ENCODE measurements at regions not wholly inside any gene's neighbourhood (a gene's known extent, or its start where the extent isn't known, plus 50 kb on each side); places are given as distances from the start of the nearest gene placed in this dataset.

DNA sequence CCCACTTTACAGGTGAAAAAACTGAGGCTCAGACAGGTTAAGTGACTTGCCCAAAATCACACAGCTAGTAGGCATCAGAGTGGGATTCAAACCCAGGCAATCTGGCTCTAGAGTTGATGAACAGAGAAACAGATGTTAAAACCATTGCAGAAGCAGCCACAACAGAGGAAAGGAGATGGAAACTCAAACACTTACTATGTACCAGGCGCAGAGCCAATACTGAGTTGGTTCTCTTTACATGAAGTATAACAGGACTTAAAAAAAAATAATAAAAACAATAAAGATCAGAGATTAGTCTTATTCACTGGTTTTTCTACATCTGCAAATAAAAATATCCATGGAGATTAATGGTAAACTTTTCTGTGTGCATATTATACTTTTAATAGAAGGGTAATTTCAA is 84.9 kb upstream of the SPATA12 start:
- Histone ChIP-seq H3K27ac (ENCODE audit: low read length) (no peak overlapping the region), H3K4me2 (ENCODE audit: insufficient read depth, low read length) (no peak overlapping the region), H3K4me3 (ENCODE audit: low read depth in 1 of 2, low read length in 2 of 2) (no peak overlapping the region), H3K9ac (ENCODE audit: low read depth, low read length) (no peak overlapping the region), H3K4me1 (ENCODE audit: insufficient read depth, low read length) (no peaks in the 10 kb centered on the region), H3K79me2 (ENCODE audit: insufficient read depth, low read length) (no peaks in the 10 kb centered on the region), H4K20me1 (ENCODE audit: insufficient read depth, low read length) (no peaks in the 10 kb centered on the region), H3K27me3 (ENCODE audit: insufficient read depth, low read length, poor library complexity) (no peaks in the 10 kb centered on the region), H3K36me3 (ENCODE audit: insufficient read depth, low read length) (no peaks in the 10 kb centered on the region), H3K9me3 (ENCODE audit: insufficient read depth, low read length, severe bottlenecking) (no peaks in the 10 kb centered on the region), H2AFZ (ENCODE audit: low read depth, low read length) (no peak overlapping the region)
- ATAC-seq (ENCODE audit: insufficient read depth, low read depth), result no peak
- no peak for DNase-seq
- no peak for TF ChIP-seq EZH2 (IDR thresholded peaks at IDR 0.05; ENCODE audit: borderline replicate concordance, low read depth, low read length, severe bottlenecking)
- TF ChIP-seq, protein P1, sequence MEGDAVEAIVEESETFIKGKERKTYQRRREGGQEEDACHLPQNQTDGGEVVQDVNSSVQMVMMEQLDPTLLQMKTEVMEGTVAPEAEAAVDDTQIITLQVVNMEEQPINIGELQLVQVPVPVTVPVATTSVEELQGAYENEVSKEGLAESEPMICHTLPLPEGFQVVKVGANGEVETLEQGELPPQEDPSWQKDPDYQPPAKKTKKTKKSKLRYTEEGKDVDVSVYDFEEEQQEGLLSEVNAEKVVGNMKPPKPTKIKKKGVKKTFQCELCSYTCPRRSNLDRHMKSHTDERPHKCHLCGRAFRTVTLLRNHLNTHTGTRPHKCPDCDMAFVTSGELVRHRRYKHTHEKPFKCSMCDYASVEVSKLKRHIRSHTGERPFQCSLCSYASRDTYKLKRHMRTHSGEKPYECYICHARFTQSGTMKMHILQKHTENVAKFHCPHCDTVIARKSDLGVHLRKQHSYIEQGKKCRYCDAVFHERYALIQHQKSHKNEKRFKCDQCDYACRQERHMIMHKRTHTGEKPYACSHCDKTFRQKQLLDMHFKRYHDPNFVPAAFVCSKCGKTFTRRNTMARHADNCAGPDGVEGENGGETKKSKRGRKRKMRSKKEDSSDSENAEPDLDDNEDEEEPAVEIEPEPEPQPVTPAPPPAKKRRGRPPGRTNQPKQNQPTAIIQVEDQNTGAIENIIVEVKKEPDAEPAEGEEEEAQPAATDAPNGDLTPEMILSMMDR (IDR thresholded peaks at IDR 0.05; ENCODE audit: borderline replicate concordance, extremely low read depth, low read length, poor library complexity, severe bottlenecking), result no peak

DNA sequence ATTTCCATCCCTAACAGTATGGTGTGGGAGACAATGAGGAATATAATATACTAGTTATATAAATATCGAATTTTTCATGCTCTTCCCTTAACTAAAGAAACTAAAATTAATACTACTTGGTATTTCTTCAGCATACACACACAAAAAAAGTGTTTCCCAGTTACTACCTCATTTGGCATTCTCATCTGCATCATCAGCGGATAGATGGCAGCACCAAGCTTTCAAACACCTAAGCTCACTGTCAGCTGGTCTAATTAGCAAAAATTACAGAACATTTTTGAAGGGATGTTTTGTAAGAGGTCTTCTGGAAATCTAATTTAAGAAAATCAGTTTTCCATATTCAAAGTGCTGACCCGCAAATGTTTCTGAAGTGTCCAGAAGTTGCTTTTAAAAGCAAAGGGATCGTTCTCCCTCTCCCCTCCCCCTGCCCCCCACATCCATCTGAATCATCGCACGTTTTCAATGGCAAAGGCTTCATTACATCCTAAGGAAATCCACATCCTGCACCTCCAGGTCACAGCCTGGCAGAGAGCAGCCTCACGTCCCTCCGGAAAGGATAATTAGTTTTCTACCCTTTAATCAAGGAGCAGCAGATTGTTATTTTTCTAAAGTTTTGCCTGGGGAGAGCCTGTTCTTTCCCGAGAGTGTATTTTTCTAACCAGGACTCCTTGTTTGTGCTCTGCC is 86.1 kb upstream of the SPATA12 start:
- Histone ChIP-seq H3K4me1 (ENCODE audit: insufficient read depth, low read length) (no peaks in the 10 kb centered on the region), H3K79me2 (ENCODE audit: insufficient read depth, low read length) (no peaks in the 10 kb centered on the region), H3K27ac (ENCODE audit: low read length) (no peak overlapping the region), H2AFZ (ENCODE audit: low read depth, low read length) (no peak overlapping the region), H3K9me3 (ENCODE audit: insufficient read depth, low read length, severe bottlenecking) (no peaks in the 10 kb centered on the region), H4K20me1 (ENCODE audit: insufficient read depth, low read length) (no peaks in the 10 kb centered on the region), H3K4me2 (ENCODE audit: insufficient read depth, low read length) (no peak overlapping the region), H3K9ac (ENCODE audit: low read depth, low read length) (no peak overlapping the region), H3K4me3 (ENCODE audit: low read depth in 1 of 2, low read length in 2 of 2) (no peak overlapping the region), H3K27me3 (ENCODE audit: insufficient read depth, low read length, poor library complexity) (no peaks in the 10 kb centered on the region), H3K36me3 (ENCODE audit: insufficient read depth, low read length) (no peaks in the 10 kb centered on the region)
- TF ChIP-seq, protein P1 (IDR thresholded peaks at IDR 0.05; ENCODE audit: borderline replicate concordance, extremely low read depth, low read length, poor library complexity, severe bottlenecking), result no peak
- TF ChIP-seq EZH2 (IDR thresholded peaks at IDR 0.05; ENCODE audit: borderline replicate concordance, low read depth, low read length, severe bottlenecking), result no peak
- no peak for ATAC-seq (ENCODE audit: insufficient read depth, low read depth)
- DNase-seq, result no peak

DNA sequence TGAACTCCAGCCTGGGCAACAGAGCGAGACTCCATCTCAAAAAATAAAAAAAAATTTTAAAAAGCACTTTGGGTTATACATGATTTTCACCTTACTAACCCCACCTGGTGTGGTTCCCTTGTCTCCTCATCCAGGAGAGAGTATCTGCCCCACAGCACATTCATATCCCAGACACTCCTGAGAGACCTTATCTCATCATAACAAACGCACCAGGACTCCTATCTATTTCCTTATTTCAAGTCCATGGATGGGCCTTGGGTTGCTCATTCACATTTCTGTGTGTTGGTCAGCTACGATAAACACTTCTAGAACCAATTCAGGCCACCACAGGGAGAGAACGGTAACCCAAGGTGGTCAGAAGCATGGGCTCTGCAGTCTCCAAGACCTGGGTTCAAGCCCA is 88.6 kb upstream of the SPATA12 start:
- Histone ChIP-seq H3K27ac (ENCODE audit: low read length) (no peak overlapping the region), H3K27me3 (ENCODE audit: insufficient read depth, low read length, poor library complexity) (no peaks in the 10 kb centered on the region), H3K9ac (ENCODE audit: low read depth, low read length) (no peak overlapping the region), H3K36me3 (ENCODE audit: insufficient read depth, low read length) (no peaks in the 10 kb centered on the region), H3K9me3 (ENCODE audit: insufficient read depth, low read length, severe bottlenecking) (no peaks in the 10 kb centered on the region), H3K4me1 (ENCODE audit: insufficient read depth, low read length) (no peaks in the 10 kb centered on the region), H3K79me2 (ENCODE audit: insufficient read depth, low read length) (no peaks in the 10 kb centered on the region), H3K4me2 (ENCODE audit: insufficient read depth, low read length) (no peak overlapping the region), H2AFZ (ENCODE audit: low read depth, low read length) (no peak overlapping the region), H4K20me1 (ENCODE audit: insufficient read depth, low read length) (no peaks in the 10 kb centered on the region), H3K4me3 (ENCODE audit: low read depth in 1 of 2, low read length in 2 of 2) (no peak overlapping the region)
- DNase-seq, result no peak
- no peak for TF ChIP-seq EZH2 (IDR thresholded peaks at IDR 0.05; ENCODE audit: borderline replicate concordance, low read depth, low read length, severe bottlenecking)
- TF ChIP-seq, protein P1 (IDR thresholded peaks at IDR 0.05; ENCODE audit: borderline replicate concordance, extremely low read depth, low read length, poor library complexity, severe bottlenecking), result no peak
- no peak for ATAC-seq (ENCODE audit: insufficient read depth, low read depth)
